ENCODE measurements at regions not wholly inside any gene's neighbourhood (a gene's known extent, or its start where the extent isn't known, plus 50 kb on each side); places are given as distances from the start of the nearest gene placed in this dataset.

DNA sequence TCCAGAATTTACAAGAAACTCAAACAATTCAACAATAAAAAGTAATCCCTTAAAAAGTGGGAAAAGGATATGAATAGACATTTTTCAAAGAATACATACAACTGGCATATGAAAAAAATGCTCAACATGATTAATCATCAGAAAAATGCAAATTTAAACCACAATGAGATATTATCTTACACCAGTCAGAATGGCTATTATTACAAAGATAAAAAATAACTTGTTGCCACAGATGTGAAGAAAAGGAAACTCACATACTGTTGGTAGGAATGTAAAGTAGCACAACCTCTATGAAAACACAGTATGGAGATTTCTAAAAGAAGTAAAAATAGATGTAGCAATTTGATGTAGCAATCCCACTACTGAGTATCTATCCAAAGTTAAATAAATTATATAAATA is 65.1 kb upstream of the DIAPH2 start:
- TF ChIP-seq, protein P1, sequence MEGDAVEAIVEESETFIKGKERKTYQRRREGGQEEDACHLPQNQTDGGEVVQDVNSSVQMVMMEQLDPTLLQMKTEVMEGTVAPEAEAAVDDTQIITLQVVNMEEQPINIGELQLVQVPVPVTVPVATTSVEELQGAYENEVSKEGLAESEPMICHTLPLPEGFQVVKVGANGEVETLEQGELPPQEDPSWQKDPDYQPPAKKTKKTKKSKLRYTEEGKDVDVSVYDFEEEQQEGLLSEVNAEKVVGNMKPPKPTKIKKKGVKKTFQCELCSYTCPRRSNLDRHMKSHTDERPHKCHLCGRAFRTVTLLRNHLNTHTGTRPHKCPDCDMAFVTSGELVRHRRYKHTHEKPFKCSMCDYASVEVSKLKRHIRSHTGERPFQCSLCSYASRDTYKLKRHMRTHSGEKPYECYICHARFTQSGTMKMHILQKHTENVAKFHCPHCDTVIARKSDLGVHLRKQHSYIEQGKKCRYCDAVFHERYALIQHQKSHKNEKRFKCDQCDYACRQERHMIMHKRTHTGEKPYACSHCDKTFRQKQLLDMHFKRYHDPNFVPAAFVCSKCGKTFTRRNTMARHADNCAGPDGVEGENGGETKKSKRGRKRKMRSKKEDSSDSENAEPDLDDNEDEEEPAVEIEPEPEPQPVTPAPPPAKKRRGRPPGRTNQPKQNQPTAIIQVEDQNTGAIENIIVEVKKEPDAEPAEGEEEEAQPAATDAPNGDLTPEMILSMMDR (IDR thresholded peaks at IDR 0.05; ENCODE audit: insufficient read depth, low read length, severe bottlenecking): no peak
- H3K4me3 ChIP-seq (ENCODE audit: low read depth, low read length): no peak overlapping the region
- FAIRE-seq (no peak), DNase-seq (ENCODE audit: low read depth) (peak; percentile 5)
- H3K27me3 ChIP-seq (ENCODE audit: control insufficient read depth, insufficient read depth, low read length): no peaks in the 10 kb centered on the region
- H3K36me3 ChIP-seq (ENCODE audit: control insufficient read depth, insufficient read depth, low read length): no peaks in the 10 kb centered on the region

DNA sequence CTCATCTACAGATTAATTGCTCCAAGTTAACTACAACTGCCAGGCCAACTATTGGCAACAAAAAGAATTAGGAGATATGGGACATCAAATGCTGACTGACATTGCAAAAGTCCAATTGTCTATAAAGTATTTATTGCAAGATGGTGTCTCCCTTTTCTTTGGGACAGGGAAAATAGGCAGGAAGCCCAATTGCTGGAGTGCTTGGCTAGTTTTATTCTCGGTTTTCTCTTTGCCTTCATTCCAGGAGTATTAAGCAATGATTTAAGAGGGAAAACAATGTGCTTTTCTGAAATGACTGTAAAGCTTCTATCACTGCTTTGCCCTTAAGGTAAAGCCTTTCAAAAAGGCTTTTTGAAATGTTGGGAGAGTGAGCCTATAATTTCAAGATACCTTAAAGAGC is 62.8 kb upstream of the DIAPH2 start:
- H3K4me3 ChIP-seq (ENCODE audit: low read depth, low read length): no peak overlapping the region
- H3K27me3 ChIP-seq (ENCODE audit: control insufficient read depth, insufficient read depth, low read length): no peaks in the 10 kb centered on the region
- FAIRE-seq (no peak), DNase-seq (ENCODE audit: low read depth) (no peak)
- H3K36me3 ChIP-seq (ENCODE audit: control insufficient read depth, insufficient read depth, low read length): no peaks in the 10 kb centered on the region
- TF ChIP-seq, protein P1 (IDR thresholded peaks at IDR 0.05; ENCODE audit: insufficient read depth, low read length, severe bottlenecking): no peak

Data from bronchial epithelial cell (primary cell).